ENCODE measurements at regions not wholly inside any gene's neighbourhood (a gene's known extent, or its start where the extent isn't known, plus 50 kb on each side); places are given as distances from the start of the nearest gene placed in this dataset.

DNA sequence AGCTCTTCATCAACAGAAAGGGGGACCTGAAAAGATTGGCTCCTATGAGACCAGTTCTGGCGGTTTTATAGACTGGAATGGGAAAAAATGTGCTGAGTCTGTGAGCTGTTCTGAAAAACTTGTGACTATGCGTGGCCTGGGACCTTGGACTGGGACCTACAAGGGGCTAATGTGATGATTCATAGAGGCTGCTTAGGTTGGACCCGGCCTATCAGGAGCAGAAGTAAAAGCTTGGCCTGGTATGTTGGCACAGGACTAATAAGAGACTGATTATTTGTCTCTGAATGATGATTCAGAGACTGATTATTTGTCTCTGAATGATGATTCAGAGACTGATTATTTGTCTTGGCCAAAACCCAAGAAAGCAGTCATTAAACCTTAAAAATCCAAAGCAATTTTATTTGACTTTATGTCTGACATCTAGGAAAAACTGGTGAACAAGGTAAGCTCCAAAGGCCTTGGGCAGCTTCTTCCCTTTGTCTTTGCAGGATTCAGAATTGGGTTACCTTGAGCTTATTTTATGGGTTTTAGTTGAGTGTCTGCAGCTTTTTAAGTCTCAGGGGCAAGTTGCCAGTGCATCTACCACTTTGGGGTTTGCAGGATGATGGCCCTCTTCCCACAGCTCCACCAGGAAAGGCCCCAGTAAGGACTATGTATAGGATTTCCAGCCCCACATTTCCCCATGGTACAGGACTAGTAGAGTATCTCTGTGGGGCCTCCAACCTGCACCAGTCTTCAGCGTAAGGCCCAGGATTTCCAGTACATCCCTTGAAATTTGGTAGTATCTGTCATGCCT lies 390.3 kb downstream of the KDM5D start:
- no peak for DNase-seq

- no peak for DNase-seq
Observed at GRCh38 chrY:19351616-19352015, 392.9 kb downstream of the KDM5D start.

DNA sequence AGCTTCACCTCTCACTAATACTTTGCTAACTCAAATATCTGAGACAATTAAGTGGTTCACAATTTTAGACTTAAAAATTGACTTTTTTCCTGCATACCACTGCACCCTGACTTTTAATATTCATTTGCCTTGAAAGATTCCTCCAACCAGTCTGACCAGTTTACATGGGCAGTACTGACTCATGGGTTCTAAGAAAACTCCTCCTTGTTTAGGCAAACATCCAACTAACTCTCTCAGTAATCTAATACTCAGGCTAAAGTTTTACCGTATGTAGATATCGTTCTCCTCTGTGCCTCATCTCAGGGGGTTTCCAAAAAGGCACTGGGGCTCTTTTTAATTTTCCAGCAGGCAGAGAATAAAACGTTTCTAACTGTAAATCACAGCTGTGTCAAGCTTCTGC lies 422.8 kb downstream of the KDM5D start:
- DNase-seq, result no peak

DNA sequence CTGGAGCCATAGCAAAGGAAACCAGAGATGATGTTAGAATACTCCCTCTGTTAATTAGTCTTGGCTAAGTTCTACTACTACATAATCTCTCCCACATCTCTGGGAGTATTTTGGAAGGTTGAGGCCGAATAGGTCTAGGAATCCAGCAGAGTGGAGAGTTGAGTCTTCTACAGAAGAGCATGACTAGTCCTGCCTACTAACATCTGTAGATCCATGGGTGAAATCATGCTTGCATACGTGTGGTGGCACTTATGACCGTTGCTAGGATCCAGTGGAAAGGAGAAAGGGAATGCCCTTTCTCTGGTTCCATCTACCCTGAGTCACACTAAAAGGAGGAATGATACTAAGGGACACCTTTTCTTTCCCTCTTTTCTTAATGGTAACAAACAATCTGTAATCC lies 425.4 kb downstream of the KDM5D start:
- no peak for DNase-seq

GRCh38 chrY:19317271-19317987 lies 427.1 kb downstream of the KDM5D start:
- DNase-seq, result no peak

GRCh38 chrY:19307627-19308026 lies 436.9 kb downstream of the KDM5D start:
- DNase-seq, result no peak

DNA sequence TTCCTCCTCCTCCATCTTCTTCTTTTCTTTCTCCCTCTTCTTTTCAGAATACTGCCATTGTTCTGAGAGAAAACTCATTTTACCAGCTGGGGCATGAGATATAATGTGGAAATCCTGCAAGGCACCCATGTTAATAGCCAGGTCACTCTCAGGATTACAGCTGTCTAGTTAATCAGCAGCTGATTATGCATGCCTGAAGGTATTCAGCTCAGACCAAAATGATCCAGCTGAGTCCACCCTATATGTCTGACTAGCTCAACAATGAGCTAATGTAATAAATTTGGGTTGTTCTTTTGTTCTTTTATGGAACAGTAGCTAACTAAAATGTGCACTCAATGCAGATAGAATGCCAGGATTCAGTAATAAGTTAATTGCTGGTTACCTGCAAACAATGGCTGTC lies 441.4 kb downstream of the KDM5D start:
- no peak for DNase-seq

- DNase-seq, result no peak
Observed at GRCh38 chrY:19290925-19291324, 453.6 kb downstream of the KDM5D start.

GRCh38 chrY:19274076-19274475 lies 470.4 kb downstream of the KDM5D start:
- DNase-seq, result no peak

GRCh38 chrY:19268331-19268730 lies 476.2 kb downstream of the KDM5D start:
- DNase-seq, result no peak

- no peak for DNase-seq
Observed at GRCh38 chrY:19265404-19265803, 479.1 kb downstream of the KDM5D start.

DNA sequence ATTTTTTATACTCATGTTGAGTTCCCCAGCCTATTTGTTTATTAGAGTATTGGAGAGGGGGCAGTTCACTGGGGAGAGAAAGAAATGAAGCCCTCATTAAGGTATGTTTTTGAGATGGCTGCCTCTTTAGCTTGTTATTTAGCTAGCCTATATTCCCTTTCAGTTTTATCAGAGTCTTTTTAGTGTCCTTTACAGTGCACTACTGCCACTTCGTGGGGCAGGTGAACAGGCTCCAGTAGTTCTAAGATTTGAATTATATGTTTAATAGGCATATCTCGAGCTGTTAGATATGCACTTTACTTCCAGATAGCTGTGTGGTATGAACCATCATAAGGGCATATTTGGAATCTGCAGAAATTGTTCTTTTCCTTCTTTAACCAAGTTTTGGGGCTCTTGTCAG lies 482.2 kb downstream of the KDM5D start:
- no peak for DNase-seq

DNA sequence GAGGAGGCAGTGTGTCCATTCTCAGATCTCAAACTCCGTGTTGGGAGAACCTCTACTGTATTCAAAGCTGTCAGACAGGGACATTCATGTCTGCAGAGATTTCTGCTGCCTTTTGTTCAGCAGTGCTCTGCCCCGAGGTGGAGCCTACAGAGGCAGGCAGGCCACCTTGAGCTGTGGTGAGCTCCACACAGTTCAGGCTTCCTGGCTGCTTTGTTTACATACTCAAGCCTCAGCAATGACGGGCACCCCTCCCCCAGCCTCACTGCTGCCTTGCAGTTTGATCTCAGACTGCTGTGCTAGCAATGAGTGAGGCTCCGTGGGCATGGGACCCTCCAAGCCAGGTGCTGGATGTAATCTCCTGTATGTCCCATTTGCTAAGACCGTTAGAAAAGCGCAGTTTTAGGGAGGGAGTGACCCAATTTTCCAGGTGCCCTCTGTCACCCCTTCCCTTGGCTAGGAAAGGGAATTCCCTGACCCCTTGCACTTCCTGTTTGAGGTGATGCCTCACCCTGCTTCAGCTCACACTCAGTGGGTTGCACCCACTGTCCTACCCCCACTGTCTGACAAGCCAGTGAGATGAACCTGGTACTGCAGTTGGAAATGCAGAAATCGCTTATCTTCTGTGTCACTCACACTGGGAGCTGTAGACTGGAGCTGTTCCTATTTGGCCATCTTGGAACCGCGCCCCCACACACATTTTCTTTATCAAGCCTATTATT lies 458.9 kb upstream of the HSFY2 start:
- no peak for DNase-seq

GRCh38 chrY:19220784-19221183 lies 447.2 kb upstream of the HSFY2 start:
- DNase-seq, result no peak

- no peak for DNase-seq
Observed at GRCh38 chrY:19208915-19209314, 435.4 kb upstream of the HSFY2 start.

DNA sequence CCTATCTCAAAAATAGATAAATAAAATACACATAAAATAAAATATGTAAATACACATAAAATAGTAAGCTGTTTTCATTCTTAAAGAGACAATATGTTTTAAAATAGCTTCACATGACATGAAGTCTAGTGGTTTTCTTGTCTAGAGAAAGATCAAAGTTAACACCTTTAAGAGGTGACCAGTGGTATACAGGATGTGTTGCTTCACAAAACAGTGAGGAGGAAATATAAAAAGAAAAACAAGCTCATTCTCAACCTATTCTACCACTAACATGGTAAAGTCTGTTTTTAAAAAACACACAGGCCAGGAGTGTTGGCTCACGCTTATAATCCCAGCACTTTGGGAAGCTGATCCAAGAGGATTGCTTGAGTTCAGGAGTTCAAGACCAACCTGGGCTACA lies 433.5 kb upstream of the HSFY2 start:
- no peak for DNase-seq

DNA sequence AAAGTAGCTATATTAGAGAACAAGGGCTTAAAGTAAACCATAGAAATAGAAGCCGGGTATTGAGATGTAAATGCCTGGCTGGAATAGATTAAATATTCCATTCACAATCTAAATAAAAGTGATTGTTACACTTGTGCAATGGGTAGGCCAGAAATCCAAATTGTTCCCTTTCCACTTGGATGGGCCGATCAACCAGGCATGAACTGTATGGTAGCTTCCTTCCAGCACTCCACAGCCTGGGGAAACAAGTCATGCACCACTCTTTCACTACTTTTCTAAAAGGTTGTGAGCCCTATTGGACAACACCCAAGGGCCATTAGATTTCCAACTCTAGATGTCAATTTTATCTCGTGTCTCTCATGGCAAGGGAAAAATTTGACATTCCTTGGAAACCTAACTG lies 407.3 kb upstream of the HSFY2 start:
- DNase-seq, result no peak

DNA sequence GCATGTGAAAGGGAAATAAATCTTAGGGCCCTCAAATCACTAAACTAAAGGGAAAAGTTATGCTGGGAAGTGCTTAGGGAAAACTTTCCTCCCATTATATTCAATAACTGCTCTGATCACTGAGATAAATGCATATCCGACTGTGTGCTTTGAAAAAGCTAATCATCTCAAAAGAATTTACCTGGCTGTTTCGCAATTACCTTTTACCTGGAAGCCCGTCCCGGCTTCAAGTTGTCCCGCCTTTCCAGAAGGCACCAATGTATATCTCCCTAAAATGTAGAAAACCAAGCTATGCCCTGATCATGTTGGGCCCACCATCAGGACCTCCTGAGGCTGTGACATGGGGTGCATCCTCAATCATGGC lies 394.6 kb upstream of the HSFY2 start:
- DNase-seq, result no peak

DNA sequence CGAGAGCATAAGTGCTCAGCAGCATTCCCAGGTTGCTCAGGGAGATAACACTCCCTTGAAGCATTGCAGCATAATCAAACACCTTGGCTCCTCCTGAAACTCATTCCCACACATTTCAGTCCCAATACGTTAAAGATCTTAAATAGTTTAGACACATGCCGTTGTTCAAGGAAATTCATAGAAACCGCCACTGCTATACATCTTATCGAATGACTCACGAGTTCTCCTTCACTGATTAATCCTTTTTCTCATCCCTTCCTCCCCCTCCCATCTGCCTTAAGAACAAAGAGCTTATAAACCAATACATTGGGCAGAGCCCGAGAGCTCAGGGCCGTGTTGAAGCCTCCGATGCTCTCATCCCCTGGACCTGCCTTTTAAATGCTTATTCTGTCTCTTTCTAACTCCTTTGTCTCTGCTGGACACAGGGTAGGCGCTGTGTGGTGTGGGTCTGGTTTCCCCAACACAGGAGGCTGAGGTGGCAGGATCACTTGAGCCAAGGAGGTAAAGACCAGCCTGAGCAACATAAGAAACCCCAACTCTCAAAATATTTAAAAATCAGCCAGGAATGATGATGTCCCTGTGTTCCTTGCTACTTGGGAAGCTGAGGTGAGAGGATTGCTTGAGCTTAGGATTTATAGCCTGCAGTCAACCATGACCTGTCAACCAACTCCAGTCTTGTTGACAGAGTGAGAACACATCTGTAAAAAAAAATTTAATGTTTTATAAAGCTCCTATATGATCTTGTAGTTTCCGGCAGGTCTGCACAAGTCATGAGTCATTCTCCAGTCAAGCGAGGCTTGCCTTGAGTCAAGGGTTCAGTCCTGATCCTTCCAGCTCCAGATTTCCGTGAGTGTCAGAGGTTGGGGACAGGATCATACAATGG lies 394.0 kb upstream of the HSFY2 start:
- DNase-seq, result no peak

DNA sequence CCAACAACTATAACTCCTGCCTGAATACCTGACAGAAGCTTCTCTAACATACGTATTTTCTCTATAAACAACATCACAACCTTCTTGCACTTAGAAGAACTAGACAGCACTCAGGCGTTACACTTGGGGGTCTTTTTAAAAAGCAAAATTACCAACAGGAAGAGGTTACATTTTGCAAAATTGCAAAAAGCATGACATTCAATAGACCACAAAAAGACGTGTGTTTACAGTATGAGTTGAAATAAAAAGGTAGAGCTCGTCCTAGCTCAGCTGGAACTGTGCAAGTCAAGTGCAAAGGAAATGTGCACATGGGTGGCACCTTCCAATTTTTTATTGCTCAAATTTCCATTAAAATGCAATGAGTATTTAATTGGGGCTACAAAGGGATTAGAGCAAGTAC lies 375.2 kb upstream of the HSFY2 start:
- no peak for DNase-seq

GRCh38 chrY:19146296-19146695 lies 372.8 kb upstream of the HSFY2 start:
- no peak for DNase-seq

GRCh38 chrY:19142093-19142492 lies 368.6 kb upstream of the HSFY2 start:
- DNase-seq, result no peak
